ENCODE measurements at regions not wholly inside any gene's neighbourhood (a gene's known extent, or its start where the extent isn't known, plus 50 kb on each side); places are given as distances from the start of the nearest gene placed in this dataset.

- TF ChIP-seq CTCF (IDR thresholded peaks at IDR 0.05) (no peak), POLR2A (IDR thresholded peaks at IDR 0.05) (no peak)
Observed at GRCh38 chr16:59749662-59750336, 1015.7 kb upstream of the GOT2 start.

All from ovary (tissue), 3 donors.